ENCODE measurements at regions not wholly inside any gene's neighbourhood (a gene's known extent, or its start where the extent isn't known, plus 50 kb on each side); places are given as distances from the start of the nearest gene placed in this dataset.

DNA sequence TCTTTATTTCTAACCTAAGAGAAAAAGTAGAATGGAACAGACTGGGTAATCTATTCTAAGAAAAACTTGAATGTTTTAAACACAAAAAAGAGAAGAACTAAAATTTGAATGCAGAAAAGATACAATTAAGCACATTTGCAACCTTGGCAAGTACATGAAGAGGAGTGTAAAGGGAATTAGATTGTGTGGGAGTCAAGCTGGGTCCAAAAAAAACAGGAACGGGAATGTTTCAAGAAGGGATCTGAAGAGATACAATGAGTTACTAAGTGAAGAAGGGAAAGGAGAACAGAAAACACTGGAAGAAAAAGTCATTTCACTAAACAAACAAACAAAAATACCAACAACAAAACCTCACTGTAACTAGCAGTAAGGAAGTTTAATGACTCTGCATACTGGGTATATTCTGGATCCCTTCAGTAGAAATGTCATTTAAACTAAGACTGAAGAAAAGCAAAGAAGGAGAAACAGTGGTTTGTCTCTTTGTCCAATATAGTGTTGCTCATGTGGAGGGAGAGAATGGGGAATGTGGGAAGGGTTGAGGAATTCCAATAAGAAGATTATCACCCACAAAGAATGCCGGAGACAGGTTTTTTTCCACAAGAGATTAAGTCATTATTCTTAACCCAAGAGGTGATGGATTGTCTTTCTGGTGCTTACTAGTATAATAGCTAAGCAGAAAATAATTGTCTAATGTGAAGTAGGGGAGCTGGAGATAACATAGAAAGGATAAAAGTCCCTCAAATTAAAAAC, 50.4 kb upstream of the PTPN13 start:
- peaks cover 32% of the 10 kb centered on the region for H3K4me1 Mint-ChIP-seq (ENCODE audit: unreplicated experiment)
- DNase-seq (ENCODE audit: extremely low spot score, unreplicated experiment): no peak
- peaks cover 9% of the 10 kb centered on the region for H3K36me3 Mint-ChIP-seq
- peak overlapping the region; percentile 5 for H3K4me3 Mint-ChIP-seq
- no peaks in the 10 kb centered on the region for H3K9me3 Mint-ChIP-seq
- H3K27ac Mint-ChIP-seq: no peak overlapping the region
- TF ChIP-seq, protein P1, sequence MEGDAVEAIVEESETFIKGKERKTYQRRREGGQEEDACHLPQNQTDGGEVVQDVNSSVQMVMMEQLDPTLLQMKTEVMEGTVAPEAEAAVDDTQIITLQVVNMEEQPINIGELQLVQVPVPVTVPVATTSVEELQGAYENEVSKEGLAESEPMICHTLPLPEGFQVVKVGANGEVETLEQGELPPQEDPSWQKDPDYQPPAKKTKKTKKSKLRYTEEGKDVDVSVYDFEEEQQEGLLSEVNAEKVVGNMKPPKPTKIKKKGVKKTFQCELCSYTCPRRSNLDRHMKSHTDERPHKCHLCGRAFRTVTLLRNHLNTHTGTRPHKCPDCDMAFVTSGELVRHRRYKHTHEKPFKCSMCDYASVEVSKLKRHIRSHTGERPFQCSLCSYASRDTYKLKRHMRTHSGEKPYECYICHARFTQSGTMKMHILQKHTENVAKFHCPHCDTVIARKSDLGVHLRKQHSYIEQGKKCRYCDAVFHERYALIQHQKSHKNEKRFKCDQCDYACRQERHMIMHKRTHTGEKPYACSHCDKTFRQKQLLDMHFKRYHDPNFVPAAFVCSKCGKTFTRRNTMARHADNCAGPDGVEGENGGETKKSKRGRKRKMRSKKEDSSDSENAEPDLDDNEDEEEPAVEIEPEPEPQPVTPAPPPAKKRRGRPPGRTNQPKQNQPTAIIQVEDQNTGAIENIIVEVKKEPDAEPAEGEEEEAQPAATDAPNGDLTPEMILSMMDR (conservative IDR thresholded peaks at IDR 0.05): no peak
- no peaks in the 10 kb centered on the region for H3K27me3 Mint-ChIP-seq

DNA sequence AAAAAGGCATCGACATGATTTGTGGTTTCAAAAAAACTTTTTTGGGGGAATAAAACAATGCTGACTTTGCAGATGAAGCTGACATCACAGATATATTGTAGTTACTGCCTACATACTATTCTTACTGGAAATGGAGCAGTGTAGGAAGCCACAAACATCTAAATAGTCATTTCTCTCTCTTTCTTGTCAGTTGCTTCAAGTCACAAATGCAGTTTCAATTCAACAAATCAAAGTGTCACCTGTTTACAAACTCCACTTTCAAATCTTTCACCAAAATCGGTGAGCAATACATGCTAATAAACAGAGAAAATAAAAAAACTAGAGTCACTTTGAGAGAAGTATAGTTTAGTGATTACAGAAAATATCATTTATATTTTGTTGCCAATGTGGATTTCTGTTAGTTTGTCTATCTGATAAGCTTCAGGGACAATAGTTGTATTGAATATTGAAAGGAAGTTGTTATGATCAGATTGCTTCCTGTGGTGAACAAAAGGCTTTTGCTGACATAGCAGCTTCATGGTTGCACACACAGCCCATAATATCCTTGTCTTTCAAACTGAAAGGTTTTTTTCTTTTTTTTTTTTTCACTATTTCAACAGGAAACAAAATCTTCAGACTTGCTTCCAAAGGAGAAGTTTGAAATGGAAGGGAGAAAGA, 49.7 kb upstream of the PTPN13 start:
- peaks cover 9% of the 10 kb centered on the region for H3K36me3 Mint-ChIP-seq
- no peak for DNase-seq (ENCODE audit: extremely low spot score, unreplicated experiment)
- TF ChIP-seq, protein P1 (conservative IDR thresholded peaks at IDR 0.05): no peak
- no peaks in the 10 kb centered on the region for H3K9me3 Mint-ChIP-seq
- peaks cover 32% of the 10 kb centered on the region for H3K4me1 Mint-ChIP-seq (ENCODE audit: unreplicated experiment)
- H3K4me3 Mint-ChIP-seq: no peak overlapping the region
- H3K27ac Mint-ChIP-seq: no peak overlapping the region
- H3K27me3 Mint-ChIP-seq: no peaks in the 10 kb centered on the region

Small RNAs in the stretch of these regions (microRNA-seq; reads per million reads assigned to microRNA genes)
- gene MIR4452: 1.4 reads per million
